Natural killer cell (primary cell): ENCODE measurements at regions not wholly inside any gene's neighbourhood (a gene's known extent, or its start where the extent isn't known, plus 50 kb on each side); places are given as distances from the start of the nearest gene placed in this dataset.

Experiments
- ATAC-seq, 3 donors: fragments of 150-1000 bp in 2 of 3; fragments of 200-7000 bp in 1 of 3; cut with Tn5 transposase; 1 replicate in 1 of 3; 2 replicates in 2 of 3; pipeline ENCODE4 v1.10.0; 2021; ENCODE audit warnings: mild to moderate bottlenecking in 2 of 3, moderate library complexity in 2 of 3
- DNase-seq, 2 donors: peaks; one replicate each; pipeline versions ENCODE4 v3.0.0 to v3.0.0-alpha.2; 2013 to 2021; ENCODE audit warnings: mixed read lengths in 1 of 2
- H3K27ac ChIP-seq: one replicate; pipeline ENCODE4 v1.5.1; 2013; ENCODE audit warnings: mild to moderate bottlenecking, low read length
- H3K27me3 ChIP-seq: one replicate; pipeline ENCODE4 v1.6.1; 2013; ENCODE audit warnings: low read length; ENCODE audit not compliant: control insufficient read depth, insufficient read depth
- H3K36me3 ChIP-seq: one replicate; pipeline ENCODE4 v1.6.1; 2013; ENCODE audit warnings: low read length; ENCODE audit not compliant: control insufficient read depth, insufficient read depth
- H3K4me1 ChIP-seq: one replicate; pipeline ENCODE4 v1.6.1; 2013; ENCODE audit warnings: low read length; ENCODE audit not compliant: control insufficient read depth, insufficient read depth
- H3K4me3 ChIP-seq: one replicate; pipeline ENCODE4 v1.5.1; 2013; ENCODE audit warnings: low read length
- H3K9me3 ChIP-seq: one replicate; pipeline ENCODE4 v1.6.1; 2013; ENCODE audit warnings: low read length; ENCODE audit not compliant: control insufficient read depth, insufficient read depth
- H3K27ac Mint-ChIP-seq, 2 donors: one replicate each; pipeline ENCODE4 v1.8.0; 2022; ENCODE audit warnings: mild to moderate bottlenecking in 2 of 2, mixed read lengths in 2 of 2, moderate library complexity in 1 of 2
- H3K27me3 Mint-ChIP-seq, 2 donors: one replicate each; pipeline ENCODE4 v1.8.0; 2022; ENCODE audit warnings: low read depth in 2 of 2, mixed read lengths in 2 of 2
- H3K36me3 Mint-ChIP-seq: one replicate; pipeline ENCODE4 v1.8.0; 2022; ENCODE audit warnings: mixed read lengths
- H3K4me1 Mint-ChIP-seq, 2 donors: one replicate each; pipeline ENCODE4 v1.8.0; 2022; ENCODE audit warnings: mixed read lengths in 2 of 2
- H3K4me3 Mint-ChIP-seq: one replicate; pipeline ENCODE4 v1.8.0; 2022; ENCODE audit warnings: mild to moderate bottlenecking, moderate library complexity, mixed read lengths
- H3K9me3 Mint-ChIP-seq, 2 donors: one replicate each; pipeline ENCODE4 v1.8.0; 2022; ENCODE audit warnings: mixed read lengths in 2 of 2
- WGBS: methylation state at CpG from one replicate; pipeline ENCODE4 v1.1.7; 2013; ENCODE audit warnings: missing lambda C conversion rate; ENCODE audit not compliant: insufficient coverage; 5-methylcytosine and 5-hydroxymethylcytosine counted together
- intact Hi-C: fragments of 100-400 bp; cut with micrococcal nuclease; formaldehyde crosslinking; loops from one replicate; pipeline ENCODE4 v1.14.2; 2022
- TF ChIP-seq, protein P1 (sequence below): fragments of 200-600 bp; IDR thresholded peaks from one replicate; pipeline ENCODE4 v1.8.0; 2022; ENCODE audit warnings: antibody characterized with exemption

GRCh38 chr1:8116894-8117264 lies 90.8 kb upstream of the ERRFI1 start:
- no peaks in the 10 kb centered on the region for H3K9me3 Mint-ChIP-seq
- H3K27ac Mint-ChIP-seq = no peak overlapping the region
- H3K4me1 ChIP-seq = peaks cover 25% of the 10 kb centered on the region
- peaks cover 10 to 21% of the 10 kb centered on the region in 2 donors for H3K27me3 Mint-ChIP-seq
- ATAC-seq = no peak
- DNase-seq = no peak
- peaks cover 29 to 44% of the 10 kb centered on the region in 2 donors for H3K4me1 Mint-ChIP-seq
- 94% methylated on average over 6 of the region's 6 CpGs for WGBS
- no peaks in the 10 kb centered on the region for H3K36me3 ChIP-seq
- no peaks in the 10 kb centered on the region for H3K9me3 ChIP-seq
- H3K27me3 ChIP-seq = no peaks in the 10 kb centered on the region
- H3K4me3 ChIP-seq = no peak overlapping the region
- no peak overlapping the region for H3K27ac ChIP-seq
- no peaks in the 10 kb centered on the region for H3K36me3 Mint-ChIP-seq
- intact Hi-C loops = loop anchor here (10.0 kb wide), 1 partner anchor 98 kb away; no protein-coding TSS in a partner anchor
- no peak overlapping the region for H3K4me3 Mint-ChIP-seq
- TF ChIP-seq, protein P1, sequence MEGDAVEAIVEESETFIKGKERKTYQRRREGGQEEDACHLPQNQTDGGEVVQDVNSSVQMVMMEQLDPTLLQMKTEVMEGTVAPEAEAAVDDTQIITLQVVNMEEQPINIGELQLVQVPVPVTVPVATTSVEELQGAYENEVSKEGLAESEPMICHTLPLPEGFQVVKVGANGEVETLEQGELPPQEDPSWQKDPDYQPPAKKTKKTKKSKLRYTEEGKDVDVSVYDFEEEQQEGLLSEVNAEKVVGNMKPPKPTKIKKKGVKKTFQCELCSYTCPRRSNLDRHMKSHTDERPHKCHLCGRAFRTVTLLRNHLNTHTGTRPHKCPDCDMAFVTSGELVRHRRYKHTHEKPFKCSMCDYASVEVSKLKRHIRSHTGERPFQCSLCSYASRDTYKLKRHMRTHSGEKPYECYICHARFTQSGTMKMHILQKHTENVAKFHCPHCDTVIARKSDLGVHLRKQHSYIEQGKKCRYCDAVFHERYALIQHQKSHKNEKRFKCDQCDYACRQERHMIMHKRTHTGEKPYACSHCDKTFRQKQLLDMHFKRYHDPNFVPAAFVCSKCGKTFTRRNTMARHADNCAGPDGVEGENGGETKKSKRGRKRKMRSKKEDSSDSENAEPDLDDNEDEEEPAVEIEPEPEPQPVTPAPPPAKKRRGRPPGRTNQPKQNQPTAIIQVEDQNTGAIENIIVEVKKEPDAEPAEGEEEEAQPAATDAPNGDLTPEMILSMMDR = no peak

GRCh38 chr1:8115769-8116167 lies 89.7 kb upstream of the ERRFI1 start:
- ATAC-seq = no peak
- Mint-ChIP-seq H3K4me3 (no peak overlapping the region), H3K4me1 (peaks cover 18 to 33% of the 10 kb centered on the region in 2 donors), H3K9me3 (no peaks in the 10 kb centered on the region), H3K27me3 (peaks cover 7 to 10% of the 10 kb centered on the region in 2 donors), H3K36me3 (no peaks in the 10 kb centered on the region), H3K27ac (no peak overlapping the region)
- H3K4me1 ChIP-seq = peaks cover 21% of the 10 kb centered on the region
- H3K27ac ChIP-seq = no peak overlapping the region
- intact Hi-C loops = loop anchor here (10.0 kb wide), 1 partner anchor 99 kb away; no protein-coding TSS in a partner anchor
- no peaks in the 10 kb centered on the region for H3K9me3 ChIP-seq
- no peaks in the 10 kb centered on the region for H3K27me3 ChIP-seq
- no peaks in the 10 kb centered on the region for H3K36me3 ChIP-seq
- TF ChIP-seq, protein P1 = no peak
- WGBS = 95% methylated on average over 9 of the region's 9 CpGs
- no peak for DNase-seq
- no peak overlapping the region for H3K4me3 ChIP-seq

GRCh38 chr1:8115031-8115768 lies 89.1 kb upstream of the ERRFI1 start:
- Histone ChIP-seq H3K27me3 (no peaks in the 10 kb centered on the region), H3K4me1 (peaks cover 18% of the 10 kb centered on the region), H3K36me3 (no peaks in the 10 kb centered on the region), H3K9me3 (no peaks in the 10 kb centered on the region), H3K4me3 (no peak overlapping the region), H3K27ac (no peak overlapping the region)
- no peak for DNase-seq
- ATAC-seq = no peak
- TF ChIP-seq, protein P1 = no peak
- no peak overlapping the region for H3K4me3 Mint-ChIP-seq
- H3K27me3 Mint-ChIP-seq = peaks cover 4% of the 10 kb centered on the region in 2 donors
- H3K27ac Mint-ChIP-seq = peak overlapping the region in 1 of 2 donors; percentile 96
- no peaks in the 10 kb centered on the region for H3K36me3 Mint-ChIP-seq
- 97% methylated on average over 10 of the region's 10 CpGs for WGBS
- intact Hi-C loops = loop anchor here (10.0 kb wide), 1 partner anchor 100 kb away; no protein-coding TSS in a partner anchor
- no peaks in the 10 kb centered on the region for H3K9me3 Mint-ChIP-seq
- peaks cover 16 to 31% of the 10 kb centered on the region in 2 donors for H3K4me1 Mint-ChIP-seq
